HG03378 (cell line): ENCODE measurements at regions not wholly inside any gene's neighbourhood (a gene's known extent, or its start where the extent isn't known, plus 50 kb on each side); places are given as distances from the start of the nearest gene placed in this dataset.

Experiments
- ATAC-seq: cut with Tn5 transposase; IDR thresholded peaks from one replicate; pipeline ENCODE4 v1.9.1; 2021; ENCODE audit warnings: mild to moderate bottlenecking, moderate library complexity; ENCODE audit not compliant: unreplicated experiment

GRCh38 chr1:235011599-235012435 lies 116.8 kb downstream of the TOMM20 start:
- ATAC-seq = peak; percentile 71

GRCh38 chr1:235011064-235011598 lies 117.5 kb downstream of the TOMM20 start:
- ATAC-seq = no peak

GRCh38 chr1:235009561-235010306 lies 118.9 kb downstream of the TOMM20 start:
- ATAC-seq = no peak

DNA sequence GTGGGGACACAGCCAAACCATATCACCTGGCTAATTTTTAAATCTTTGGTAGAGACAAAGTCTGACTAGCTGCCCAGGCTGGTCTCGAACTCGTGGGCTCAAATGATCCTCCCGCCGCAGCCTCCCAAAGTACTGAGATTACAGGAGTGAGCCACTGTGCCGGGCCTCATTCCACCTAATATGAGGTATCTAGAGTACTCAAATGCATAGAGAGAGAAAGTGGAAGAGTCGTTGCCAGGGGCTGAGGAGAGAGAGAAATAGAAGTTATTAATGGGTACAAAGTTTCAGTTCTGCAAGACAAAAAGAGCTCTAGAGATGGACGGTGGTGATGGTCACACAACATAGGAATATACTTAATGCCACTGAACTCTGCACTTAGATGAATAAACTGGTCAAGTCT lies 119.6 kb downstream of the TOMM20 start:
- ATAC-seq = no peak

GRCh38 chr1:235008239-235008638 lies 120.4 kb downstream of the TOMM20 start:
- no peak for ATAC-seq

- no peak for ATAC-seq
Measured at GRCh38 chr1:235006816-235007215, 121.8 kb downstream of the TOMM20 start.

- ATAC-seq = no peak
Measured at GRCh38 chr1:235006132-235006721, 122.4 kb downstream of the TOMM20 start.

DNA sequence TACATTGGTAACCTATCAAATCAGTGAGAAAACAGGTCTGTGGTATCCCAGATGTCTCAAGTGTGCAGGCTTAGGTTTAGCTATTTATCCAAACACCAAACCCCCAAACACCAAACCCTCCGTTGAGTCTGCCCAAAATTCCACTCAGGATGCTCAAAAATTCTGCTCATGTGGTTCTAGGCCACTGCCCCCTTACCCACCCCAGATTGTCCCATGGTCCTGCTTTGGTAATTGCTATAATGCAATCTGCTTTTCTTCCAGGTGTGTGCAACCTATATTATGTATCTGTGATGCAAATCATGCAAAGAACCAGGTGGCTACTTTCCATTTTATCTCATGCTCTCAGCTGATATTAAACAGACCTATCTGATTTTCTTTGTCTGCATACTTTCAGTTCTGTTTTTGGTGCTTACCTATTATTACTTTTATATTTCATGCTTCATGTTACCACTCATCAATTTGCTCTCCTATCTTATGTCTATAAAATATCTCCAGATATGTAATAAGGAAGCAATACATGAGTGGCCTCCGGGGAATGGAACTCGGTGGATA lies 123.7 kb downstream of the TOMM20 start:
- no peak for ATAC-seq

DNA sequence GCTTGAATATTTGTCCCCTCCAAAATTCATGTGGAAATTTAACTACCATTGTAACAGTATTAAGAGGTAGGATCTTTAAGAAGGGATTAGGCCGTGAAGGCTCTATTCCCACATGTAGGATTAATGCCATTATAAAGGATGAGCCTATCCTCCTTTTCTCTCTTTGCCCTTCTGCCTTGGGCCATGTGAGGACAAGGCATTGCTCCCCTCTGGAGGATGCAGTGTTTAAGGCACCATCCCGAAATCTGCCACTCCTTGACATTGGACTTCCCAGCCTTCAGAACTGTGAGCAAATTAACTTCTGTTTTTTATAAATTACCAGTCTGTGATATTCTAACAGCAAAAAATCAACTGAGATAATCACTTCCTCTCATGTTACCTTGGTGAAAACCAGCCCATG lies 124.4 kb downstream of the TOMM20 start:
- ATAC-seq = no peak

DNA sequence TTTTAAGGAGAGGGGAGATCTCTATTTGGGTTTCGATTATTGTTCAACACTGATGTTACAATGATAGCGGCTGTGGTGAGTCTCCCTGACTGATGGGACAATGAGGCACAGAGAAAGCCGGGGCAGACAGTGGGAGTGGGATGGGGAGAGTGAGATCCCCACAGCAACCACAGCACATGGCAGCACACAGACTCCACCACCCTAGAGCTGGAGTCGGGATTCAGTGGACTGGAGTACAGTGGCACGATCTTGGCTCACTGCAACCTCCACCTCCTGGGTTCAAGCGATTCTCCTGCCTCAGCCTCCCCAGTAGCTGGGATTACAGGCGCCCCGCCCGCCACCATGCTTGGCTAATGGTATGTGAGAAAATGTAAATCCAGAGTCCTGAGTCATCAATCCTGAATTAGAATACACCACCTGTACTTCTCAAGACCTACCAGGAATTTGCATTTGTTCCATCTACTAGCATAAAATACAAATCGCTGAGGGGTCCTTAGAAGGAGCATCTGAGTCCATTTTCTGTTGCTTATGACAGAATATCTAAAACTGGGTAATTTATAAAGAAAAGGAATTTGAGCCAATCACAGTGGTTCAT lies 125.8 kb downstream of the TOMM20 start:
- ATAC-seq = no peak

- no peak for ATAC-seq
Measured at GRCh38 chr1:234999513-234999940, 129.1 kb downstream of the TOMM20 start.

DNA sequence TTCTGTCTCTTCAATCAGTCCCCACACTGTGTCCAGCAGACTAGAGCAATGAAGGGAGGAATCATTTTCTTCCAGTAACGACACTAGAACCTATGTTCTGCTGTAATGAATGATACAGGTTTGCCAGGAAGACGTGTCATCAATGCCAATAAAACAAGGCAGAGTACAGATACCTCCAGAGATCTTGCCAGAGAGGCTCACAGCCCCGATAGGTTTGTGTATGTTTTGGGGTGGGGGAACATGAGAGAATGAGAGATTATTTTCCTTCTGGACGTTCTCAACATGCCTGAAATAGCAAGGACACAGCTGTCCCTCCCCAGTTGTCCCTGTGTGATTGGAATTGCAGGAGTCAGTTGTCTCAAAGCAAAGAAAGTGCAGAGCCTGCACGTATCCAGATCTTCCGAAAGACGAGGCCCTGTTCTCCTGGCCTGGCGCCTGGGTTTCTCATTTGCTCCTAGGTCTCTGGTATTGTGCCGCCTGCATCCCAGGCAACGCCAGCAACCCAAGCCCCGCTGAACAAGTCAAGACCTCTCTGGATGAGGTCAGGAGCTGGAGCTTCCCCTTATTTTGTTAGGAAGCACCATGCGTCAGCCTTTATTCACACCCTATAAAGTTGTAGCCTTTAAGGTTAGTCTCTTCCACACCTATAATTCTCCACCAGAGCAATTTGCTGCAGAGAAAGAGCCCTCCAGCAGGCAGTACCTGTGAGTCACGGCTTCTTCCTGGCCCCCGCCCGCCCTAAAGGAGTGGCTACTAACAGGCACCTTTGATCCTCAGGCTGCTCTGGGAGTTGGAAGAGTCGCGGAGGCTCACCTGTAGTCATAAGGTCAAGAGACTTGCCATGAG lies 130.5 kb downstream of the TOMM20 start:
- no peak for ATAC-seq

DNA sequence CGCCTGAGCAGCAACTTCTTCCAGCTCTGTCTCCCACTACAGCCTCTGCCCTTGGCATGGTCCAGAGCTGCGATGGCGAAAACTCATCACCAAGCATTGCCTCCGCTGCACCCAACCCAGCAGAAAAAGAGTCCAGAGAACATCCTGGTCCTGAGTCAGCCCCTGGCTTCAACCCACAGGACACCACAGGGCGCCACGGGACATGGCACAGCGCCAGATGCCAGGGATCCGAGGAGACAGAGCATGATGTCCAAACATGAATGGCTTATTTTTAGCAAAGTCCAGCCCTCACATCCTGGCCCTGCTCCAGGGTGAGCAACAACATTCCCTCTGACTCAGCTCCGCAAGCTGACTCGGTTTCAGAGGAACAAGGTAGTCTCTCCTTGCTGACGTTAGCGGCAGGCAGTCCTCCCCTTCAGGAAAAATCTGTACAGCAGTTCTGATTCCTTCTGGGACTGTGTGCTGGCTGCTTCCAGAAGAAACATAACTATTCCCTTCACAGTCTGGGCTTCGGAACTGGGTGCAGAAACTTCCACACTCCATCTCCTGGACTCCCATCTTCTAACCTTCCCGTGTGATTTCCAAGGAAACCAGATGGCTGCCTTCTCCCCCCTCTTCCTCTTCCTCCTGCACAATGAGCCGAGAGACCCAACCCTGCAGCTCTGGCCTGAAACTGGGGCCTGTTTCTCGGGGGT lies 131.3 kb downstream of the TOMM20 start:
- no peak for ATAC-seq

DNA sequence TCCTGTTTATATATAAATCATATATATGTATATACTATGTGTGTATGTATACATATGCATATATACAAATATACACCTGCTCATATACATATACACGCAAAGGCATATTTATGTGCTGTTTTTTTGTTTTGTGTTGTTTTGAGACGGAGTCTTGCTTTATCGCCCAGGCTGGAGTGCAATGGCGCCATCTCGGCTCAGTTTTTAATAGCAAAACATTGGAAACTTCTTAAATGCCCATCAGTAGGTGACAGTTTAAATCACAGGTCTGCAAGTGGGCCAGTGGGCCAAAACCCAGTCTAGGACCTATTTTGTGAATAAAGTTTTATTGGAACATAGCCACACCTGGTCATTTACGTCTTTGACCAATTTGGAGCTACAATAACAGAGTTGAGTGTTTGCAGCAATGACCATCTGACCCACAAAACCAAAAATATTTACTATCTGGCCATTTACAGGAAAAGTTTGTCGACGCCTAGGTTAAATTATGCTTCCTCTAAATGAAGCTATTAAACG lies 132.3 kb downstream of the TOMM20 start:
- ATAC-seq = no peak

DNA sequence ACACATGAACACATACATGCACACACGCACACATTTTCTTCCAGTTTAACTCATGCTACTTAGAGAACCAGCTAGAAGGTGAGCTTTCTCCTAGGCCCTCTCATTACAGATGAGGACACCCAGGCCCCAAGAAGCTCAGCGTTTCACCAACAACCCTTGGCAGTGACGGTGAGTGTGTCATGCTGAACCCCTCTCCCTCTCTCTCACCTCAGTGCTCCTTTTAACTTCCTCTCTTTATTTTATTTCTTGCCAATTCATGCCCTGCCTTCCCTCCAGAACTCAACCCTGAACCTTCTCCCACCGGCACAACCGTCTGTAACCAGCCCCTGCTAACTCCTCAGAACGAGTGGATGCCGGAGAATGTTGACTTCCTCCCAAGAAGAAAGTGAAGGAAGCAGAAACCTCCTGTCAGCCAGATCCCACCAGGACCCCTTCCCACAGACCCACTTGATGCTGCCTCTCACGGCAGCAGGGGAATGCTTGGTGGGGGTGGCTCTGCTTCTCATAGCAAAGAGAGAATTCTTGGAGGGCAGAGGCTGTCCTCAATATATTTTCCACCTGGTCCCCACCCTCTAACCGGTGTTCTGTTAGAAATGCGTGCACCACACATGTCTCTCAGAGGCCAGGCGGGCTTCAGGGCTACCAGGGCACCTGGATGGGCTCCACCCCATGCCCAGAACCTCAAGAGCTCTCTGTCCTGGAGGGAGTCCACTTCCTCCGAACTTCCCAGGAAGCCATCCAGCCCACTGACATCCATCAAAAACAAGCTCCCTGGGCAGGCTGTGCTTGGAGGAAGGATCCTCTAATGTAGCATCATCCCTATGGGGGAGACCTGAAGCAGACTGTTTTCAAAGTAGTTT lies 134.0 kb downstream of the TOMM20 start:
- no peak for ATAC-seq

DNA sequence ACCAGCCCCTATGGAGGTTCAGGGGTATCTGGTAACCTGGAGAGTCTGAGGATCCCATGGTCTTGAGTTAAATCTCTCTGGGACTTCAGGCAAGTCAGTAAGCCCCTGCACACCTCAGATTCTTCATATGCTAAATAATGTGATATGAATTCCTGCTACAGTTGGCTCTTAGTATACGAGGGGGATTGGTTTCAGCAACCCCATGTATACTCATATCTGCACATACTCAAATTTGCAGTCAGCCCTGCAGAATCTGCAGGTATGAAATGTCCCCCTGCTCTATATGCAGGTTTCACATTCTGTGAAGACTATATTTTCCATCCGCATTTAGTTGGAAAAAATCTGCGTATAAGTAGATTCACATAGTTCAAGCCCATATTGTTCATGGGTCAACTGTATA lies 136.6 kb downstream of the TOMM20 start:
- ATAC-seq = no peak

GRCh38 chr1:234990874-234991801 lies 137.5 kb downstream of the TOMM20 start:
- no peak for ATAC-seq
